BJ (cell line): ENCODE measurements at regions not wholly inside any gene's neighbourhood (a gene's known extent, or its start where the extent isn't known, plus 50 kb on each side); places are given as distances from the start of the nearest gene placed in this dataset.

ENCODE experiments used
- CTCF ChIA-PET: fragments of 350-600 bp; formaldehyde crosslinking; extraction: SDS; loops from one replicate; lab custom pipeline; 2021; ENCODE audit warnings: antibody characterized with exemption, inconsistent platforms; lab: Yijun Ruan, JAX
- POLR2A ChIA-PET: fragments of 300-600 bp; sonication (Branson Sonifier 250); formaldehyde crosslinking; extraction: SDS; loops from one replicate; lab custom pipeline; 2021; ENCODE audit warnings: antibody characterized with exemption; lab: Charles Lee
- DNase-seq: peaks from one replicate; pipeline ENCODE4 v3.0.0-alpha.2; 2011; ENCODE audit warnings: low read depth
- H3K27me3 ChIP-seq: 2 replicates; pipeline ENCODE4 v1.6.0; 2011; ENCODE audit warnings: low read length; ENCODE audit not compliant: control insufficient read depth, insufficient read depth
- H3K36me3 ChIP-seq: 2 replicates; pipeline ENCODE4 v1.5.1; 2011; ENCODE audit warnings: low read length; ENCODE audit not compliant: control insufficient read depth, insufficient read depth
- H3K4me3 ChIP-seq: 2 replicates; pipeline ENCODE4 v1.5.1; 2011; ENCODE audit warnings: low read depth, mild to moderate bottlenecking, control low read depth, low read length
- TF ChIP-seq, protein P1 (sequence below): IDR thresholded peaks from 2 replicates; pipeline ENCODE4 v1.5.1; 2011; ENCODE audit warnings: low read depth, mild to moderate bottlenecking, control low read depth, inconsistent platforms, low read length, moderate library complexity; ENCODE audit not compliant: insufficient read depth

DNA sequence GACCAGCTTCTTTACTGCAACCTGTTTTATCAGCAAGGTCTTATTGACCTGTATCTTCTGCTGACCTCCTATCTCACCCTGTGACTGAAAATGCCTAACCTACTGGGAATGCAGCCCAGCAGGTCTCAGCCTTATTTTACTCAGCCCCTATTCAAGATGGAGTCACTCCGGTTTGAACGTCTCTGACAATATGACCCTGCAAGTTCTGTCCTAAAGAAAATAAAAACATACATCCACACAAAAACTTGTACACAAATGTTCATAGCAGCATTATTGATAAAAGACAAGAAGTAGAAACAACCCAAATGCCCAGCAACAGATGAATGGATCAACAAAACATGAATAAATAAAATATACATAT lies 59.5 kb upstream of the FAM9C start:
- no peaks in the 10 kb centered on the region for H3K36me3 ChIP-seq
- no peak for DNase-seq
- ChIA-PET CTCF (no interaction called here), POLR2A (no interaction called here)
- no peak overlapping the region for H3K4me3 ChIP-seq
- H3K27me3 ChIP-seq: no peaks in the 10 kb centered on the region
- TF ChIP-seq, protein P1, sequence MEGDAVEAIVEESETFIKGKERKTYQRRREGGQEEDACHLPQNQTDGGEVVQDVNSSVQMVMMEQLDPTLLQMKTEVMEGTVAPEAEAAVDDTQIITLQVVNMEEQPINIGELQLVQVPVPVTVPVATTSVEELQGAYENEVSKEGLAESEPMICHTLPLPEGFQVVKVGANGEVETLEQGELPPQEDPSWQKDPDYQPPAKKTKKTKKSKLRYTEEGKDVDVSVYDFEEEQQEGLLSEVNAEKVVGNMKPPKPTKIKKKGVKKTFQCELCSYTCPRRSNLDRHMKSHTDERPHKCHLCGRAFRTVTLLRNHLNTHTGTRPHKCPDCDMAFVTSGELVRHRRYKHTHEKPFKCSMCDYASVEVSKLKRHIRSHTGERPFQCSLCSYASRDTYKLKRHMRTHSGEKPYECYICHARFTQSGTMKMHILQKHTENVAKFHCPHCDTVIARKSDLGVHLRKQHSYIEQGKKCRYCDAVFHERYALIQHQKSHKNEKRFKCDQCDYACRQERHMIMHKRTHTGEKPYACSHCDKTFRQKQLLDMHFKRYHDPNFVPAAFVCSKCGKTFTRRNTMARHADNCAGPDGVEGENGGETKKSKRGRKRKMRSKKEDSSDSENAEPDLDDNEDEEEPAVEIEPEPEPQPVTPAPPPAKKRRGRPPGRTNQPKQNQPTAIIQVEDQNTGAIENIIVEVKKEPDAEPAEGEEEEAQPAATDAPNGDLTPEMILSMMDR: no peak

DNA sequence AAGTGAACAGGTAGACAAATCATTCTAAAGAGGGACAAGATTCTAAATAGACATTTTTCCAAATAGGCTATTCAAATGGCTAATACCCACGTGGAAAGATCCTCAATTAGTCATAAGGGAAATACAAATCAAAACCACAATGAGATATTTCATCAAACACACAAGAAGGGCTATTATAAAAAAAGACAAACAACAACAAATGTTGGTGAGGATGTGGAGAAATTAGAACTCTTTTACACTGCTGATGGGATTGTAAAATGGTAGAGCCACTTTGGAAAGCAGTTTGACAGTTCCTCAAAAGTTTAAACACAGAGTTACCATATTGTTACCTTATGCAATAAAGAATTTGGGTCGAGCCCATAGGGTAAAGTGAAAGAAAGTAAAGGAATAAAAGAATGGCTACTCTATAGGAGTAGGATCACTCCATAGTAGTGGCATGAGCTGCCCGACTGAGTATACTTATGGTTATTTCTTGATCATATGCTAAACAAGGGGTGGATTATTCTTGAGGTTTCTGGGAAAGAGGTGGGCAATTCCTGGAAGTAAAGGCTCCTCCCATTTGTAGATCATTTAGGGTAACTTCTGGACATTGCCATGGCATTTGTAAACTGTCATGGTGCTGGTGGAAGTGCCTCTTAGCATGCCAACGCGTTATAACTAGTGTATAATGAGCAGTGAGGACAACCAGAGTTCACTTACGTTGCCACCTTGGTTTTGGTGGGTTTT lies 58.9 kb upstream of the FAM9C start:
- Histone ChIP-seq H3K36me3 (no peaks in the 10 kb centered on the region), H3K4me3 (no peak overlapping the region), H3K27me3 (no peaks in the 10 kb centered on the region)
- no peak for DNase-seq
- ChIA-PET POLR2A (interaction anchor here (0.7 kb wide), 1 partner anchor 125 kb away, joined by 3 read pairs; no protein-coding TSS in a partner anchor), CTCF (no interaction called here)
- TF ChIP-seq, protein P1: no peak

DNA sequence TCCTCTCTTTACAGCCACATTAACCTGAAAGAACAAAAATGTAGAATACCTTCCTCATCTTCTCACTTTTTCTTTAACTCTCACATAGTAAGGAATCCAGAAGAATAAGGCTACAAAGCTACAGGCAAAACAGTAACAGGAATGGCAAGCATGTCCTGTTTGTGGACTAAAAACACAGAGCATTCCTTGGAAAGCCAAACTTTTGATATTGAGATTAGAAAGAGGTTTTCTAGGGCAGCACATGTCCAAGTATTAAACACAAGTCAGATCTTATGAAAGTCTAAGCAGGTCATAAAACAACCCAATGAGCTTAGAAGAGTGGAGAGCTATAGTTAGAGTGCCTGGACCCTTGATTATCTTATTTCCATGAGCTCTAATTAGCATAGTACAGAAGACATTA lies 58.2 kb upstream of the FAM9C start:
- ChIA-PET POLR2A (interaction anchor here (0.5 to 0.7 kb wide), 3 partner anchors 21 to 126 kb away, joined by 3 to 10 read pairs (median 9); no protein-coding TSS in a partner anchor), CTCF (no interaction called here)
- Histone ChIP-seq H3K27me3 (no peaks in the 10 kb centered on the region), H3K36me3 (no peaks in the 10 kb centered on the region), H3K4me3 (no peak overlapping the region)
- TF ChIP-seq, protein P1: no peak
- no peak for DNase-seq

DNA sequence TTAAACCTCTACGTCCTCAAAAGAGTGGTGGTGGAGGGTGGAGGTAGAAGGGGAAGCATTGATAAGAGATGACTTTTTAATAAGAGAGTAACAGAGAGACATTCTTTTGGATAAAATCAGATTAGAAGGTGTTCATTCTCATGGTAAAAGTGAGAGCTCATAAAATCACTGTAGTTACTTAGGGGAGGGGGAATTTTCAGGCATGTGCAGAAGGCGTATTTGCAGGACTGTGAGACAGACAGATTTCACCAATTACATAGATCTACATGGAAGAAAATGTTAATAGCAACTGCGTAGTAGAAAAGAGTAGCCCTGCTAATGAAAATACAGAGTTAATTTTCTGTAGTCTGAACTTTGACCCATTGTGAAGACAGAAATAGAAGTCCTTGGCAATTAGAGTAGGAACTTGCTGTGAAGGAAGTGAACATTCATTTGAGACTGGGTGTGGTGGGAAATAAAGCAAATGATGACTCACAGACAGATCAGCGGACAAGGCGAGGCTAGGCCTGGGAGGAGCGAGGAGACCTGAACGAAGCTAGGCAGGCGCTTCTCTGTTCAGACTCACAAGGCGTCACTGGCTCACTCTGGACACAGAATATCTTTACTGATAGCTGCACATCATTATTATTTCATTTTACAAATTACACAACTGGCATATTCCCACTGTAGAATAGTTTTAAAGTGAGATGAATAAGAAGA lies 57.2 kb upstream of the FAM9C start:
- peak; percentile 77 for DNase-seq
- TF ChIP-seq, protein P1: no peak
- Histone ChIP-seq H3K27me3 (no peaks in the 10 kb centered on the region), H3K36me3 (no peaks in the 10 kb centered on the region), H3K4me3 (no peak overlapping the region)
- ChIA-PET CTCF (no interaction called here), POLR2A (no interaction called here)

DNA sequence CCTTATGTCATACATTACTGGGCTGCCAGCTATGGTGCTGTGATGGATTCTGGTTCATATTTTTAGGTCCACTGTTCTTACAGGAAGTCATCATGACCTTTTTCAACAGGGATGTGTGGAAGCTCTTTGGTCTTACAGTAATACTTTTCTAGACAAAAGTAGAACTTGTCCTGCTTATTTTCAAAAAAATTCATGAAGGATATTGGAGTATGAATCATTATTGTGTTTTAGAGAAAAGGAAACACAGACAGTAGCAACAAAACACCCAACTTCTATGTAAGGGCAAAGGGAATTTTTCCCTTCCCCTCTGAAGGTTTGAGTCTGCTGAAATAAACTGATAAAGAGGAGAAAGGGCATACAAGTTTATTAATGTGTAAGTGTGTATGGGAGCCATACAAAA lies 54.7 kb upstream of the FAM9C start:
- no peak for DNase-seq
- no peaks in the 10 kb centered on the region for H3K27me3 ChIP-seq
- TF ChIP-seq, protein P1: no peak
- POLR2A ChIA-PET: no interaction called here
- H3K4me3 ChIP-seq: no peak overlapping the region
- H3K36me3 ChIP-seq: no peaks in the 10 kb centered on the region
- CTCF ChIA-PET: interaction anchor here (0.6 kb wide), 1 partner anchor 29 kb away, joined by 3 read pairs; no protein-coding TSS in a partner anchor
